Activated T-cell treated with anti-CD3 and anti-CD28 coated beads, Interleukin-2, amount 50 U/mL, for 72 hours (primary cell): ENCODE measurements at regions not wholly inside any gene's neighbourhood (a gene's known extent, or its start where the extent isn't known, plus 50 kb on each side); places are given as distances from the start of the nearest gene placed in this dataset.

Experiments
- ATAC-seq, 2 donors: fragments of 150-1000 bp; cut with Tn5 transposase; replicated peaks in 1 of 2; 2 replicates each; pipeline ENCODE4 v1.10.0; 2021; ENCODE audit warnings: moderate library complexity in 2 of 2, mild to moderate bottlenecking in 1 of 2
- DNase-seq, 2 donors: peaks; one replicate each; pipeline ENCODE4 v3.0.0; 2021 to 2022; ENCODE audit warnings: mixed read lengths in 1 of 2
- H3K27ac Mint-ChIP-seq: one replicate; pipeline ENCODE4 v1.8.0; 2022; ENCODE audit warnings: mild to moderate bottlenecking, moderate library complexity, mixed read lengths
- H3K27me3 Mint-ChIP-seq: one replicate; pipeline ENCODE4 v1.8.0; 2022; ENCODE audit warnings: low read depth, mixed read lengths
- H3K36me3 Mint-ChIP-seq, 2 donors: one replicate each; pipeline ENCODE4 v1.8.0; 2022; ENCODE audit warnings: mixed read lengths in 2 of 2, mild to moderate bottlenecking in 1 of 2; ENCODE audit not compliant: insufficient read depth in 2 of 2
- H3K4me1 Mint-ChIP-seq: one replicate; pipeline ENCODE4 v1.8.0; 2022; ENCODE audit warnings: low read depth, mixed read lengths
- H3K4me3 Mint-ChIP-seq, 2 donors: one replicate each; pipeline ENCODE4 v1.8.0; 2022; ENCODE audit warnings: mild to moderate bottlenecking in 2 of 2, mixed read lengths in 2 of 2, moderate library complexity in 2 of 2
- H3K9me3 Mint-ChIP-seq, 2 donors: one replicate each; pipeline ENCODE4 v1.8.0; 2022; ENCODE audit warnings: mixed read lengths in 2 of 2

DNA sequence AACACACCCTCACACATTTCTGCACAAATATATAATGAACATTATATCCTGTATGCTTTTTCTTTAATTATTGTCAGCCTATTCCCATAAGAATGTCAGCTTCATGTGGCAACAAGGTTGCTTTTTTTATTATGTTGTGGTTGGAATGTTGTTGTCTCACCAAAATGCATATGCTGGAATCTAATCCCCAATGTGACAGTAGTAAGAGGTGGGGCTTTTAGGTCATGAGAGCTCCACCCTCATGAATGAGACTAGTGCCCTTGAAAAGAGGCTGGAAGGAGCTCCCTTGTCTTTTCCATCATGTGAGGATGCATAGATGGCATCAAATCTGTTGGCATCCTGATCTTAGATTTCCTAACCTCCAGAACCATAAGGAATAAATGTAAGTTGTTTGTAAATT, 131.3 kb upstream of the IRX6 start:
- Mint-ChIP-seq H3K4me1 (no peaks in the 10 kb centered on the region), H3K27me3 (peaks cover 14% of the 10 kb centered on the region), H3K4me3 (no peak overlapping the region), H3K27ac (no peak overlapping the region), H3K9me3 (no peaks in the 10 kb centered on the region), H3K36me3 (no peaks in the 10 kb centered on the region)
- ATAC-seq (no peak), DNase-seq (no peak)

DNA sequence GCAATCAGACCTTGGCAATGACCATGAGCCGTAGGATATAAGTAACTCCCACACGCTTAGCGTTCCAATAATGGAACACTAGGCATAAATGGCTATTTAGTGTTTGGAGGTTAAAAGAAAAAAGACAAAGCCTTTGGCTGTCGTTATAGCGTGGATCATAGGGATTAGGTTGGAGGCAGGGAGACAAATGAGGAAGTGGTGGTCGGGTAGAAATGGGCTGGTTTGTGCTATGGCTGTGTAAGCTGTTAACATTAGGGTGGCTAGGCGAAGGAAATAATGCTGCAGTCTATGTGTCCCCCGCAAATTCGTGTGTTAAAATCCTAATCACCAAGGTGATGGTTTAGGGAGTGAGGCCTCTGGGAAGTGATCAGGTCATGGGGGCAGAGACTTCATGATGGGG, 120.4 kb upstream of the IRX6 start:
- H3K36me3 Mint-ChIP-seq, result no peaks in the 10 kb centered on the region
- no peak overlapping the region for H3K27ac Mint-ChIP-seq
- H3K27me3 Mint-ChIP-seq, result no peaks in the 10 kb centered on the region
- no peak for DNase-seq
- no peaks in the 10 kb centered on the region for H3K4me1 Mint-ChIP-seq
- peaks cover 0 to 2% of the 10 kb centered on the region in 2 donors for H3K9me3 Mint-ChIP-seq
- H3K4me3 Mint-ChIP-seq, result no peak overlapping the region
- no peak for ATAC-seq

DNA sequence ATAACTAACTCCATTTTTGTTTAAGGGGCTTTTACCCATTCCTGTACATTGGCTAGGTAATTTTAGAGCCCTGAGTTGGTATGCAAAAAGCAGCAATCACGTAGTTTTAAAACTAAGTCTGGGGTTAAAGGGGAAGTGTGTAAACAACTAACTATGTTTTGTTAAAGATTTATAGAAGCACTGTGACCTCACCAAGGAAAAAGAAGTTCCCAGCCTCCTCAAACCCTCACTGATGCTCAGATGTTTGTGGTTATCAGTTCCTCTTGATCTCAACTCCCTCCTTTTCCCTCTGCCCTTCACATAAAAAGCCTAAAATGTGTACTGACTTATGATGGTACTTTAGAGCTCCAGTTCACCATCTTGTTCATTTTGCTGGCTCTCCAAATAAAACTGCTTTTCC, 119.9 kb upstream of the IRX6 start:
- H3K9me3 Mint-ChIP-seq, result peaks cover 0 to 2% of the 10 kb centered on the region in 2 donors
- no peak for DNase-seq
- H3K4me3 Mint-ChIP-seq, result no peak overlapping the region
- H3K4me1 Mint-ChIP-seq, result no peaks in the 10 kb centered on the region
- ATAC-seq, result no peak
- no peaks in the 10 kb centered on the region for H3K36me3 Mint-ChIP-seq
- no peaks in the 10 kb centered on the region for H3K27me3 Mint-ChIP-seq
- H3K27ac Mint-ChIP-seq, result no peak overlapping the region

DNA sequence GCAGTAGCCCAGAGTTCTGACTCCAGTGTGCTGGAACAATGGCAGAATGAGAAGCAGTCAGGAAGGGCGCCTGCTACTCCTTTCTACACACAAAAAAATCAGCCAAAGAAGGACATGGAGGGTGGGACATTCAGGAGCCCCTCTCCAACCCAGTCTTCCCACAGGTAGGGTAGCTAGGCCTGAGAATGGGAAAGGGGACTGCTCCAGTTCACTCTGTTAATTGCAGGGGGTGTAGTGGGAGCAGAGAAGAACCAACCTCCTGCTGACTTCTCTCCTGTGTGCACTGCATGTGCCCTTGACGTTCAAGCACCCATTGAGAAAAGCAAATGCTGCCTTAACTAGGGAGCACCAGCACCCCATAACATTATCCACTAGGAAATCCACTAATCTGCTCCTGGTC, 119.1 kb upstream of the IRX6 start:
- ATAC-seq (no peak), DNase-seq (no peak)
- Mint-ChIP-seq H3K9me3 (no peaks in the 10 kb centered on the region), H3K27me3 (no peaks in the 10 kb centered on the region), H3K4me1 (no peaks in the 10 kb centered on the region), H3K36me3 (no peaks in the 10 kb centered on the region), H3K4me3 (no peak overlapping the region), H3K27ac (no peak overlapping the region)

DNA sequence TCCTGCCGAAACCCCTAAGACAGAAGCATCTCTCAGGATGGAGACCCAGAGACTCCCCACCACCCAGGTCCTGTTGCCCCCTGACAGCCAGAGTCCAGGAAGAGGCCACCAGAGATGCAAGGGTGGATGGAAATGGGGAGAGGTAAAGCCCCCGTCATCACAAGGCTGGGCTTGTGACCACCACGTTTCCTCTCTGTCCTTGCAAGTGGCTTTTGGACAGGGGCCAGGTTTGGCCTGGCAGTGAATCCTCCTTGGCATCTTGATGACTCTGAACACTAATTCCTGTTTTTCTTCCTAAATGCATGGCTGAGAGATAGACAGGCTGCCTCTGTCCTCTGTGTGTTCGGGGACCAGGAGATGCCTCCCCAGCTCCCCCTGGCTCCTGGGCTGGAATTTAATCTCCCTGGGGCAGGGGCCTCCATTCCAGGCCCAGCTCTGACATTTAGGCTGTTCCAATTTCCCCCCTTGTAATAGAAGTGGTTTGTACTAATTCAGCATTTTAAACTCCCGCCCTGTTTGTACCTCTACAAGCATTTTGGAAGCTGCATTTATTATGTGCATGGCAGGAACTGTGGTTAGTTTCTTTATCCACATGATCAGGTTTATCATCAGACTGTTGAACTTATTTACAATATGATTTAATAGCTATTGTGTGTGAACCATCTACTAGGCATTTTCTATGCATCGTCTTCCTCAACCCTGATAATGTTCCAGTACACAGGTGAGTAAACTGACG, 116.1 kb upstream of the IRX6 start:
- H3K27me3 Mint-ChIP-seq, result no peaks in the 10 kb centered on the region
- H3K9me3 Mint-ChIP-seq, result no peaks in the 10 kb centered on the region
- H3K4me1 Mint-ChIP-seq, result no peaks in the 10 kb centered on the region
- H3K4me3 Mint-ChIP-seq, result no peak overlapping the region
- H3K36me3 Mint-ChIP-seq, result no peaks in the 10 kb centered on the region
- no peak overlapping the region for H3K27ac Mint-ChIP-seq
- no peak for DNase-seq
- ATAC-seq, result no peak

DNA sequence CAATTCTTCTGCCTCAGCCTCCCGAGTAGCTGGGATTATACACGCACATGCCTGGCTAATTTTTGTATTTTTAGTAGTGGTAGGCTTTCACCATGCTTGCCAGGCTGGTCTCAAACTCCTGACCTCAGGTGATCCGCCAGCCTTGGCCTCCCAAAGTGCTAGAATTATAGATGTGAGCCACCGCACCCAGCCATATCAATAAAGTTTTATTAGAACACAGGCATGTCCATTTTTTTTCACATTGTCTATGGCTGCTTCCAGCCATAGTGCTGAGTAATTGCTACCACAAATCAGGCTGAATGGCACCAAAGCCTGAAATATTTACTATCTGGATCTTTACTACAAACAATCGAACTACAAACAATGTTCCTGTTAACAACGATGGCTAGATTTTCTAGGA, 114.4 kb upstream of the IRX6 start:
- H3K27me3 Mint-ChIP-seq, result peaks cover 6% of the 10 kb centered on the region
- ATAC-seq (no peak), DNase-seq (no peak)
- no peaks in the 10 kb centered on the region for H3K4me1 Mint-ChIP-seq
- H3K36me3 Mint-ChIP-seq, result no peaks in the 10 kb centered on the region
- no peak overlapping the region for H3K4me3 Mint-ChIP-seq
- H3K9me3 Mint-ChIP-seq, result no peaks in the 10 kb centered on the region
- H3K27ac Mint-ChIP-seq, result no peak overlapping the region

DNA sequence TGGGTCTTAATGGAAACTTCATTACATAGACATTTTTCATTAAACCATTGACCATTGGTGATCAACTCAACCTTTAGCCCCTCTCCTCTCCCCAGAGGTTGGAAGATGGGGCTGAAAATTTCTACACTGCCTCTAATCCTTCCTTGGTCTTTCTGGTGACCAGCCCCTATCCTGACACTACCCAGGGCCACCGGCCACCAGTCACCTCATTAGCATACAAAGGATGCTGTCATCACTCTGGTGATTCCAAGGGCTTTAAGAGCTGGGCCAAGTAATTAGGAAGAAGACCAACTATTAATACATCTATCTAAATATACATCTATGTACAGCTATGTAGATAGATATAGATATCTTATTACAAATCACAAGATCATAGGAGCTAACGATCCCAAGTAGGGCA, 111.2 kb upstream of the IRX6 start:
- Mint-ChIP-seq H3K4me3 (no peak overlapping the region), H3K4me1 (no peaks in the 10 kb centered on the region), H3K9me3 (no peaks in the 10 kb centered on the region), H3K36me3 (no peaks in the 10 kb centered on the region), H3K27ac (no peak overlapping the region), H3K27me3 (peaks cover 8% of the 10 kb centered on the region)
- DNase-seq (no peak), ATAC-seq (no peak)

DNA sequence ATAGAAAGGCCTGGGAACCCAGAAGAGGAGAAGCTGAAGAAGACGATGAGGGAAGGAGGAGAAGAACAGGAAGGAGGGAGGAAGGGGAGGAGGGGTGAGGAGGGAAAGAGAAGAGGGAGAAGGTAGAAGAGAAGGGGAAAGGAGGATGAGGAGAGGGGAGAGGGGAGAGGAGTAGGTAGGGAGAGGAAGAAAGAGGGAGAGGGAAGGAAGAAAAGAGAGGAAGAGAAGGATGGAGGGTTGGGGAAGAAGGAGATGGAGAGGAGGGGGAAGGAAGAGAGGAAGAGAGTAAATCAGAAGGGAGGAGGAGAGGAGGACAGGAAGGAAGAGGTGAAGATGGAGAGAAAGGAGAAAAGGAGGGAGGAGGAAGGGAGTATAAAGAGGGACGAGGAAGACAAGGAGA, 109.6 kb upstream of the IRX6 start:
- H3K27me3 Mint-ChIP-seq, result peaks cover 8% of the 10 kb centered on the region
- no peak overlapping the region for H3K27ac Mint-ChIP-seq
- no peaks in the 10 kb centered on the region for H3K36me3 Mint-ChIP-seq
- no peak for ATAC-seq
- DNase-seq, result no peak
- no peak overlapping the region for H3K4me3 Mint-ChIP-seq
- no peaks in the 10 kb centered on the region for H3K4me1 Mint-ChIP-seq
- no peaks in the 10 kb centered on the region for H3K9me3 Mint-ChIP-seq

DNA sequence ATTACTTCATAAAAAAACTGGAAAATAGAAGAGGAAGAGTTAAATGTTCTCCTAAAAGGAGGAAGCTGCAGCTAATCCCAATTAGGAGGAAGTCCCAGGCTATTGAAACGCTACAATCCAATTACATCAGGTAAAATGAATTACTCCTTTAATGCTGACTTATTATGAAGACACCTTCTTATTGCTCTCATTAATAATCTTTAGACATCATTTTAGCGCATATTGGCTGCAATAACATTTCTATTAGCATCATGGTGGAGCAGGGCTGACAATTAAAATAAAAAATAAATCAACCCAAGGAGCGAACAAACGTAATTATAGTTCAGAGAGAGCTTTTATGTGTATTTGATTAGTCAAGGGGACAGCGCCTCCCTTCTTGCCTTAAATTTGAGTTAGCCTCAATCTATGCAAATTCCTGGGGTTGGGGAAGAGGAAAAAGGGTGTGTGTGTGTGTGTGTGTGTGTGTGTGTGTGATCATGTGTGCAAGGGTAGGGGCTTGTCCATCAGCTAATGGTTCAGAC, 109.0 kb upstream of the IRX6 start:
- no peaks in the 10 kb centered on the region for H3K9me3 Mint-ChIP-seq
- no peak for DNase-seq
- no peak overlapping the region for H3K27ac Mint-ChIP-seq
- no peaks in the 10 kb centered on the region for H3K4me1 Mint-ChIP-seq
- ATAC-seq, result no peak
- H3K36me3 Mint-ChIP-seq, result no peaks in the 10 kb centered on the region
- no peak overlapping the region for H3K4me3 Mint-ChIP-seq
- peaks cover 8% of the 10 kb centered on the region for H3K27me3 Mint-ChIP-seq

DNA sequence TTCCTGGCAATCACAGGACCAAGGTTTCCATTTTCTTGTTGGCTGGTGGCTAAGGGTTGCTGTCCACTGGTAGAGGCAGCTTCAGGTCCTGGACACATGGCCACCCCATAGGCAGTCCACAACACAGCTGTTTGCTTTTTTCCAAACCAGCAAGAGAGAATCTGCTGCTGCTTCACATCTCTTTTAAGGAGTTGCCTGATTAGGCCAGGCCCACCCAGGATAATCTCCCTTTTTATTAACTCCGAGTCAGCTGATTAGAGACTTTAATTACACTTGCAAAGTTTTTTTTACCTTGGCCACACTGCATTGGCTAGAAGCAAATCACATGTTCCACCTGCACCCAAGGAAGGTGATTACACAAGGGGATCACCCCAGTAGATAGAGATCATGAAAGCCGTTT, 106.6 kb upstream of the IRX6 start:
- DNase-seq, result no peak
- no peak for ATAC-seq
- H3K4me3 Mint-ChIP-seq, result no peak overlapping the region
- no peaks in the 10 kb centered on the region for H3K9me3 Mint-ChIP-seq
- H3K27ac Mint-ChIP-seq, result no peak overlapping the region
- H3K27me3 Mint-ChIP-seq, result peaks cover 15% of the 10 kb centered on the region
- H3K4me1 Mint-ChIP-seq, result no peaks in the 10 kb centered on the region
- no peaks in the 10 kb centered on the region for H3K36me3 Mint-ChIP-seq

DNA sequence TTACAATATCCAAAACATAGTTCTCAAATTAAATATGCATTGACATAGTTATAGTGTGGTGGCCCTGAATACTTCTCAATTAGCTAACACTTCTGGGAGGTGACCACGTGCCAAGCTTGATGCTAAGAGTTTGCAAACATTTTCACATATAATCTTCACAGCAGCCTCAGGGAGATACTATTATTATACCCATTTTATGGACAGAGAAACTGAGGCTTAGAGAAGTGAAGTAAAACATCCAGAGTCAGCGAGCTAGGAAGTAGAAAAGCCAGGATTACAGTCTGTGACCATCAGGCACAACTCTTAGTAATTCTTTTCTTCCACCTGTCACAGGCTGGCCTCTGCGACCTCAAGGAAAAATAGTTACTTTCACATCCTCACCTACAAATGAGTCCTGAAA, 102.2 kb upstream of the IRX6 start:
- Mint-ChIP-seq H3K27me3 (peaks cover 7% of the 10 kb centered on the region), H3K36me3 (no peaks in the 10 kb centered on the region), H3K4me3 (no peak overlapping the region), H3K4me1 (no peaks in the 10 kb centered on the region), H3K27ac (no peak overlapping the region), H3K9me3 (peaks cover 0 to 7% of the 10 kb centered on the region in 2 donors)
- no peak for ATAC-seq
- no peak for DNase-seq

DNA sequence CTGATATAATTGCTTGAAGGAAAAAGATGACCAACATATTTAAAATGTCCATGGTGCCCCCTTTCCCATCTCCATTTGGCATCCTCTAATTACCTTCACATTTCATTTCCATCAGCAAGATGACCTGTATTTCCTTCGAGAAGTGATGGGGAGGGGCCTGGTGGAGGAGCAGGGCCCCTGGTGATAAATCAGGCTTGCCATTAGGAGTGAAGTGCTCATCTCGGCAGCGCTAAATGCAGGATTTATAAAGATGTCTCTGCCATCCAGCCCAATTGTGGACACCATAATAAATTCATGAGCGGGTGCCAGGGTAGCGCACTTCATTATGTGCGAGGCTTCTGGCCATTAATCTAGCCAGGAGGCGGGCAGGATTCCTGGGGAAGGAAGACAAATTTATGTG, 101.5 kb upstream of the IRX6 start:
- Mint-ChIP-seq H3K36me3 (peaks cover 0 to 1% of the 10 kb centered on the region in 2 donors), H3K27me3 (peaks cover 7% of the 10 kb centered on the region)
- ATAC-seq, result no peak

DNA sequence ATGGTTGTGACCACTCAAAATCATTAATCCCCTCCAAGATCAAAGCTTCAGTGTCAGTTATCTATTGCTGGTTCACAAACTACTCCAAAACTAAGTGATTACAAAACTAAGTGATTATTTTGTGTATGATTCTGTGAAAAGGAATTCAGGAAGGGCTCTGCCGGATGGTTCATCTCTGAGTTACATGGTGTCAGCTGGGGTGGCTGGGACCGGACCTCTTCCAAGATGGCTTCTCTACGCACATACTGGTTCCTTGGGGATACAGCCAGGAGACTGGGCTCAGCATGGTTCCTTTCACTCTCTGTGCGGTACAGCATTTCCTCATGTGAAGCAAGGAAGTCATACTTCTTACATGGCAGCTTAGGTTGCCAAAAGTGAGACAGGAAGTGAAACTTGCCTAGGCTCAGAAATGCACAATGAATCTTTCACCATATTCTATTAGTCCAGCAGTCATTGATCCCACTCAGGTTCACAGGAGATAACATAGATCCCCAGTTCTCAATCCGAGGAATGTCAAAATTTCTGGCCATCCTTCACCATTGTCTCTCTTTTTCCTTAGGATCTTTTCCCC, 97.9 kb upstream of the IRX6 start:
- Mint-ChIP-seq H3K27ac (no peak overlapping the region), H3K27me3 (peaks cover 11% of the 10 kb centered on the region), H3K4me3 (no peak overlapping the region), H3K9me3 (peaks cover 0 to 7% of the 10 kb centered on the region in 2 donors), H3K4me1 (no peaks in the 10 kb centered on the region), H3K36me3 (peaks cover 0 to 1% of the 10 kb centered on the region in 2 donors)
- DNase-seq, result no peak
- no peak for ATAC-seq

More for the DNA sequence above, 101.5 kb upstream of the IRX6 start:
- H3K27ac Mint-ChIP-seq, result no peak overlapping the region
- H3K9me3 Mint-ChIP-seq, result peaks cover 0 to 7% of the 10 kb centered on the region in 2 donors
- no peak for DNase-seq
- H3K4me3 Mint-ChIP-seq, result no peak overlapping the region
- no peaks in the 10 kb centered on the region for H3K4me1 Mint-ChIP-seq

DNA sequence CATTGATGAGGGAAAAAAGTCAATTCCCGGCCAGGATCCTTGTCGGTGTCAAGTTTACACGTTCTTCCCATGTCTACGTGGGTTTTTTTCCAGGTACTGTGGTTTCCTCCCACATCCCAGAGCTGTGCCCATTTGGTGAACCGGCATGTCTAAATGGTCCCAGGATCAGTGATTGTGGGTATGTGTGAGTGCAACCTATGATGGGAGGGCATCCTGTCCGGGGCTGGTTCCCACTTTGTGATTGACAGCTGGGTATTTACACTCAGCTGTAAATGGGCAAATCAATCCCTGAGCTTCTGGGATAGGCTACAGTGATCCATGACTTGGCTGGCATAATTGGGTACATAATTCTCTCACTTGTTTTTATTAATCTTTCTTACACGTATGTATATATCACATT, 91.2 kb upstream of the IRX6 start:
- ATAC-seq (no peak), DNase-seq (no peak)
- Mint-ChIP-seq H3K4me3 (no peak overlapping the region), H3K36me3 (no peaks in the 10 kb centered on the region), H3K9me3 (no peaks in the 10 kb centered on the region), H3K27ac (no peak overlapping the region), H3K4me1 (no peaks in the 10 kb centered on the region), H3K27me3 (peaks cover 20% of the 10 kb centered on the region)
